T47D (cell line): ENCODE measurements at regions not wholly inside any gene's neighbourhood (a gene's known extent, or its start where the extent isn't known, plus 50 kb on each side); places are given as distances from the start of the nearest gene placed in this dataset.

Experiments
- DNase-seq, 2 experiments: peaks; one replicate each; pipeline versions ENCODE4 v3.0.0 to v3.0.0-alpha.2; 2011 to 2012; ENCODE audit warnings: low read depth in 1 of 2, low spot score in 1 of 2
- JUND ChIP-seq: IDR thresholded peaks from 2 replicates; pipeline ENCODE4 v1.6.1; 2012; ENCODE audit warnings: low read depth
- in situ Hi-C: cut with HindIII; loops from 2 replicates; pipeline ENCODE4 v1.10.0; 2016; ENCODE audit warnings: low sequenced_read_pairs, low pct_unique_long_range_greater_than_20kb

GRCh38 chr11:30089921-30090320 is 73.1 kb upstream of the KCNA4 start:
- TF ChIP-seq JUND: no peak
- in situ Hi-C loops: no loop called here
- no peak for DNase-seq

- DNase-seq: no peak
- in situ Hi-C loops: no loop called here
- TF ChIP-seq JUND: no peak
These were observed 74.4 kb upstream of the KCNA4 start for GRCh38 chr11:30091246-30091645.

GRCh38 chr11:30091737-30092136 is 74.9 kb upstream of the KCNA4 start:
- TF ChIP-seq JUND: no peak
- no peak for DNase-seq
- in situ Hi-C loops: no loop called here

- in situ Hi-C loops: no loop called here
- no peak for DNase-seq
- TF ChIP-seq JUND: no peak
These were observed 75.7 kb upstream of the KCNA4 start for GRCh38 chr11:30092518-30092917.

- no peak for DNase-seq
- in situ Hi-C loops: no loop called here
- TF ChIP-seq JUND: no peak
These were observed 83.7 kb upstream of the KCNA4 start for GRCh38 chr11:30100495-30100894.

GRCh38 chr11:30106222-30107181 is 89.7 kb upstream of the KCNA4 start:
- TF ChIP-seq JUND: no peak
- in situ Hi-C loops: no loop called here
- DNase-seq: no peak

GRCh38 chr11:30107899-30108298 is 91.1 kb upstream of the KCNA4 start:
- DNase-seq: no peak
- in situ Hi-C loops: no loop called here
- TF ChIP-seq JUND: no peak

- in situ Hi-C loops: no loop called here
- no peak for TF ChIP-seq JUND
- DNase-seq: no peak
These were observed 92.9 kb upstream of the KCNA4 start for GRCh38 chr11:30109774-30110173.

GRCh38 chr11:30110691-30111090 is 93.9 kb upstream of the KCNA4 start:
- TF ChIP-seq JUND: no peak
- no peak for DNase-seq
- in situ Hi-C loops: no loop called here

GRCh38 chr11:30111786-30112185 is 95.0 kb upstream of the KCNA4 start:
- no peak for TF ChIP-seq JUND
- DNase-seq: no peak
- in situ Hi-C loops: no loop called here

GRCh38 chr11:30113326-30113898 is 96.6 kb upstream of the KCNA4 start:
- TF ChIP-seq JUND: no peak
- in situ Hi-C loops: no loop called here
- no peak for DNase-seq

GRCh38 chr11:30116512-30116911 is 99.7 kb upstream of the KCNA4 start:
- in situ Hi-C loops: no loop called here
- no peak for DNase-seq
- TF ChIP-seq JUND: no peak

- no peak for TF ChIP-seq JUND
- in situ Hi-C loops: no loop called here
- DNase-seq: no peak
These were observed 103.3 kb upstream of the KCNA4 start for GRCh38 chr11:30120045-30120589.
